Stimulated activated CD4-positive, alpha-beta T cell treated with anti-CD3 and anti-CD28 coated beads, Interleukin-15, amount 100 ng/mL, for 1 hour (primary cell): ENCODE measurements at regions not wholly inside any gene's neighbourhood (a gene's known extent, or its start where the extent isn't known, plus 50 kb on each side); places are given as distances from the start of the nearest gene placed in this dataset.

Experiments used
- DNase-seq, 2 donors: peaks; one replicate each; pipeline ENCODE4 v3.0.0-alpha.2; 2020; ENCODE audit warnings: low read depth in 1 of 2, low spot score in 1 of 2

DNA sequence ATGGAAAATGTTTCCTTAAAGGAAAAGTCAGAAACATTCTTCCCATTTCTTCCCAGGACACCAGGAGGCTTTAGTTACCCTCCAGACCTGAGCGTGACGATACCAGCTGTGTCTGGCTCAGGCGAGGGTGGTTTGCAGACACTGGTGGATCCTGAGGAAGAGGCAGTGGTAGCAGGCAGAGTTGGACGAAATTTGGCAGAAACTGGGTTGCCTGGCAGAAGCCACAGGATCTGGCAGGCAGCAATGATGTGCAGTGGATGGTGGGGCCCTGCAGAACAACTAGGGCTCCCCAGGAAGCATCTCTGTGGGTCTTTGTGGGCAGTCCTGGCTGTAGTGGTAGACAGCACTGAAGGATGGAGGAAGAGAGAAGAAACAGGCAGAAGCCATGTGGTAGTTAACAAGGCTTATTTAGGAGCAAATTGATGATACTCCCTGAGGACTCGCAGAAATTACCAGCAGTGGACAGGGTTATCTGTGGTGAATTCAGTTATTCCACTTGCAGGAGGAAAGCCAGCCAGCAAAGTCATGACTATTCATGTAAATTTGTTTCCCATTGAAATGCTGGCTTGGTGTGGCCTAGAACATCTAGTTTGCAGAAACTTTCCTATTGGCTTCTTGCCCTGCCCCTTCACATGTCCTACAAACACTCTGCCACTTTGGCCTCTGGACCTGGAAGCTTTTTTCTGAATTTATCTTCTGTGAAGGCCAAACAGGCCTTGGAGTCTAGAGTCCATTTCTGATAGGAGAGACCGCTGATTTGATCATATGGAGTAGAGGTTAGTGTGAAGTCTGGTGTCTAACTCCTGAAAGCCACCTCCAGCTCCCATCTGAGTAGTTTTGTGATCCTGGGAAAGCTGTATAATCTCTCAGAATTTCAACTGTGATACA, 212.0 kb downstream of the DMRT2 start:
- no peak for DNase-seq

DNA sequence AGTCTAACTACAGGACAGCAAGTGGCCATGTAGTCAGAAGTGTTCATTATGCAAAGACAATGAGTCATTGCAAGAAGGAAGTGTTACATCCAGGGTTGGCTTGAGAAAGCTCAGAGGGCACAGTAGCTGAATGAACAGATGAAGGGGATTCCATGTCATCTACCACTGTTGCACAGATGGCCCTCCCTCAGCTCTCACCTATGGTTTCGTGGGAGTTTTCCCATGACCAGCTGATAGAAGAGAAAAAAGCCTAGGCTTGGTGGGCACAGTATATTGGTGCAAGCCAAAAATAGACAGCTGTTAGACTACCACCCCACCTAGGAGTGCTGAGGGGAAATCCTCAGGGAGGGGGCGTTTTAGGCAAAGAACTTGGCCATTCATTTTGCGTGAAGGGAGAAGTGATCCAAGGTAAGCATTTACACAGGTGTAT, 217.0 kb downstream of the DMRT2 start:
- no peak for DNase-seq

DNA sequence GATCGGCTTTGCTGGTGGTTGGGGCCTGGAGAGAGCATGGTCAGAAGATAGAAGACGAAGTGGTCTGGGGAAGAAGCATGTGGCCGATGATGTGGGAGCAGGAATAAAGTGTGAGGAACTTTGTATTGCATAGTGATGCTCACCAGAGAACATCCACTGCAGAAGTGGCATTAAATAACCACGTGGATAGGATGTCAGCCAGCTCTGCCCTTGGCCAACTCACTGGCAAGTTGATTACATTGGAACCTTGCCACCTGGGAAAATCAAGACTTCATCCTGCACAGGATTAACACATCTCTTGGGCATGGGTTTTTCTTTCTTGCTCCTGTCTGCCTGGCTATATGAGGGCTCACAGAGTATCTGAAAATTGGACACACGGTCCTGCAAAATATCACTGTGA, 217.4 kb downstream of the DMRT2 start:
- no peak for DNase-seq

DNA sequence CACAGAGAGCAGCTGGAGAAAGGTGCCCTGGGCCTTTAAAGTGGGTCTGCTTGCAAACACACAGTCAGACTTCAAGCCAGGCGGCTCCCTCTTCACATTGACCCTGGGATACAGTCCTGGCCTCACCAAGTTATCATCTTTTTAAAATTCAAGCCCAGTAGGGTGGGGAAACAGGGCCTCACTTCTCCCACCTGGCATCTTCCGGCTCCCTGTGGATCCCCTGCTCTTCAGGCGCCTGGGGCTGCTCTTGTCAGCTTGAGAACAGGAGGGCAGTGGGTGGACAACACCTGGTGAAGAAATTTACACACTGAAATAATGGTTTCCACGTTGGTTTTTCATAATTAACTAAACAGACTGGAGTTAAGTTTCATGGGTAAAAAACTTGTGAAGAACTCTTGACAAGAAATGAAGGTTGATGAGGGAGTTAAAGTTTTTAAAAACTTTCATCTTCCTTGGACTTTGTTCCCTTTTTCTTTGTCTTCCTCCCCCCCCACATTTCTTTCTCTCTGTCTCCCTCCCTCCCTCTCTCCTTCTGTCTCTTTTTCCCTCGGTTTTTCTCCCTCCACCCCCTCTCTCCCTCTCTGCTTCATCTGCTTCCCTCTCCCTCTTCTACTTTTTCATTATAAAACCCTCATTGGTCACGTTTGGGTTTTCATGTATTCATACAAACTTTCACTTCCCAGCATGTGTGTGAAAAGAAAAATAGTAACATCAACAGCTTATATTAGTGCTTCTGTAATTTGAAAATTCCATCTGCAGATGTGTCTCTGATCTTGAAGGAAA, 219.6 kb downstream of the DMRT2 start:
- no peak for DNase-seq

DNA sequence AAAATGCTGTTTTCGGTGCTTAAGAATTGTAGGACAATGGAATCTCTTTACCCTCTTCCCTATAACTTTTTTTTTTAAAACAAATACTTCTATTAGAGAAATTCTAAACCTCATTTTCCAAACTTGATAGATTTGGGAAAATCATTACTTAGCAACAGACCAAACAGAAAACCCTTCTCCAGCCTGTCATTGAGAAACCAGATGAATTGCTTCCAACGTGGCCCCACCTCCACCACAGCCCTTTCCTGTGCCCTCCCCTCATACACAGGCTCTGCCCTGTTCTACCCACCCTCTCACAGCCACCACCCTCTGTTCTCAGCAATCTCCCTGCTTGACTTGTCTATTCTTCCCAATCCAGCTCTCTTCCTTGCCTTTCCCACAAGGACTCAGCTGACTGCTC, 221.2 kb downstream of the DMRT2 start:
- no peak for DNase-seq

DNA sequence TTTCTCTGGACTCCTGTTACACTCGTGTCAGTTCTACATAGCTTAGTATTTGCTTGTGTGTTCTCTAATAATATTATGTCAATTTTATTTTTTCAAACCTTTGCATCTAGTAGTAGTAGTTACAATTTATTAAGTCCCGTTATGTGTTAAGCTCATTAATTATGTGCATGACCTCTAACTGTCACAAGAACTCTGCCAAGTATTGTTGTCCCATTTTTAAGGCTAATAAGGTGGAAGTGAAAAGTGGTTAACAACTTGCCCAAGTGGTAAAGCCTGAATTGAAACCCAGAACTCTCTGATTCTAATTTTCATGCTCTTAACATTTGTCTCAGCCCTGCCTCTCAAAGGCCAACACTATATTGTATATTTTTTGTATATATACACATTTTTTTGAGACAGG, 221.6 kb downstream of the DMRT2 start:
- no peak for DNase-seq

DNA sequence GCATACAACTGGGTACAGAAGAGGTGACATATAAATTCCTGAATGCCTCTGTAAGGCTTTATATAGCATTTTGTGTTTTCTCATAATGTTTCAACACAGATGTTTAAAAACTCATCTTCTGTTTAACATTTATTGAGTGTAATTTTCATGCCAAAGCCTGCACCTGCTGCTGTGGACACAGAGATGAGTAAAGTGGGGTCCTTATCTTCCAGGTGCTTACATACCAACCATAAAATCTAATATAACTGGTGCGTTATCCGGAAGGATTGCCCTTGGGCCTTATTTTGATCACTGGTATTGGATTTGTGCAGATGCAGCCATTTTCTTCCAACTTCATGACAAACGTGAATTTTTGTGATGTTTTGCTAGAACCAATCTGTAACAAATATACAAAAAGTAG, 222.3 kb downstream of the DMRT2 start:
- DNase-seq, result no peak

DNA sequence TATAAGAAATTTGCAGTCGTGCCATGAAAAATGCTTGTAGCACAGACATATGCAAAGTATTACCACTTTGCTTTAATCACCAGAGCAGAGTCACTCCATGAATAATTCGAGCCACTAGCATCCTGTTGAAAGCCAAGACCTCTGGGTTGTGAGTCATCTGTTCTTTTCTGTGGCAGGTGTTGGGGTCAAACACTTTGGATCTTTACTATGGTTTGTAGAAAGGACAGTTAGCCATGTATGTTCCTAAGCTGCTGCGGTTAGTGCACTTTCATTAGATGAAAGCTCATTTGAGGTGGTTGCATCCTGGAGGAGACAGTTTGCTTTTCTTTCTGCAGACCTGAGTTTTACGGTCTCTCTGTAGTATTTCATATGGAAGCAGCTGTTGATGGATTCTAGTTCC, 223.7 kb downstream of the DMRT2 start:
- DNase-seq, result no peak

DNA sequence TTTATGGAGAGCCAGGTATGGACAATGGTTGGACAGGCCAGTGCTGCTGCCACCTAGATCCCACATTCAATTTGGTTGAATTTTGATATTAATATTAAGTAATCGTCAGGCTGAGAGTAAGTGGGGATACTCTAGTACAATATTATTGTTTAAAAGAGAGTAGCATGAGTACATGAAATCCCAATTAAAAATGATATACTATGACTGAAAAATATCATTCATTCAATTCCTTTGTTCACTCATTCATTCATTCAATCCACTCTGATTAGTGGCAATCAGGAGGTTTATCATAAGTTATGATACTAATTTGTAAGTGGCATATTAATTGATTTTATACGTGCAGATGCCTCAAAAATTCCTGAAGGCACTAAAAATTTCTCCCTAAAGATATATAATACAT, 224.2 kb downstream of the DMRT2 start:
- DNase-seq, result no peak

DNA sequence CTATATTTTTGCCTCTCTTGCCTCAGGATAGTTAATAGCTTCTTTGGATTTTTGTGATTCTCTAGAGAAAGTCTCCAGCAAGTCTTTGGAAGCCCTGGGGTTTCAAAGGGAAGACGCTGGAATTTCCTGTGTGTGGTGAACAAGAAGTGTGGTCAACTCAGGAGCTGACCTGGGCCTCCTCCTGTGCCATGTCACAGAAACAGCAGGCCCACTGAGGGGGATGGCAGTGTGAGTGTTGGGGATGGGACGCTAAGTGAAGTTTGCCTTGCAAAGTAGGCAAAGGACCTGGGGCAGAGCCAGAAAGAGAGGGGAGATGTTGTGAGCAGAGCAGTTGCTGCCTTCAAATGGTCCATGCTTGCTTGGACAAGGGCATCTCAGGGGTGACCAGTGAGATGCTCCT, 226.3 kb downstream of the DMRT2 start:
- DNase-seq, result no peak

DNA sequence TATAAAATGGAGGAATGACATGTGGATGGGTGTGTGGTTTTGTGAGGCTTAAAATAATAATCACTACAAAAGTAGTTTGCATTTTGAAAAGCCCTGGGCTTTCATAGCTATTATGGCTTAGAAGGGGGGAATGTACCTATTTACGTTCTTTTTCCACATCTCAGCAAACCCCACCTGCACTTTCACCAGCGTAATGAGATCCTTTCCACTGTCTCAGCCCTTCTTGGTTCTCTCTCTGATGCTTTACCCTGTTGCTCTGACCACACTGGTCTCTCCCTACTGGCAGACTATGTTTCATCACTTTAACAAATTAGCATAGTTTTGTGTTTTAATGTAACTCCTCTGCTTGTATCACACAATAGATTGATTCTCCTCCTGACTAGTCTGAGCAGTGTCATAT, 234.6 kb downstream of the DMRT2 start:
- DNase-seq, result no peak

DNA sequence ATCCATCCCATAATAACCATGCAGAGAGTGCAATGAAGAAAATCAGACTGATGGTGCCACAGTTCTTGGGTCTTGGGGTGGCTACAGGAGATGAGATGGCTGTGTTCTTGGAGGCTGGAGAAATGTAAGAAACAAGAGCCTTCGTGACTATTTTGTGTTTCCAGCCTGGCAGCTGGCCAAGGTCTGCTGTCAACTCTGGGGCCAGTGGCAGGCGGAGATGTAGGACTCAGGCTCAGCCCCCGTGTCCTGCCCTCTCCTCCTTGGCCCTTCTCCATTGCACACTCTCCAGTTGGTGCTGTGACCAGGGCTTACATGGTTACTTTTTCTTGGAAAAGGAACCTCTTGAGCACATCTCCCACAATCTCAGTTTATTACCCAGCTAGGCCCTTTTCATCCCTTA, 235.4 kb downstream of the DMRT2 start:
- no peak for DNase-seq

DNA sequence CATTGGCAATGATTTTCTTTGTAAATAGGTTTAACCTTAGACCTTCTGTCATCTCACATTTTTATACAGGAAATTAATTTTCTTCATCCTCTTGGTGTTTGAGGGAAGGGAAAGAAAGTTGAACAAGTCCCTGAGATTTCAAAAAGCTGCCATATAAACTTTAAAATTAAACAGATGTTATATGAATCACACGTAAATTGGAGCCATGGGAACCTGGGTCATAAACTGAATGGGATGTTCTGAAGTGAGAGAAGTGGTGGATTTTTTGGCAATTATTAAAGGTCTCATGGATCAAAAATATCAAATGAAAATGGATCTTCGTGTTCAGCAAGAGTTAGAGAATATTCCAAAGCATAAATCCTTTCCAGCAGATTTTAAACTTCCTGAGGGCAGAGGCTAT, 242.2 kb downstream of the DMRT2 start:
- no peak for DNase-seq

DNA sequence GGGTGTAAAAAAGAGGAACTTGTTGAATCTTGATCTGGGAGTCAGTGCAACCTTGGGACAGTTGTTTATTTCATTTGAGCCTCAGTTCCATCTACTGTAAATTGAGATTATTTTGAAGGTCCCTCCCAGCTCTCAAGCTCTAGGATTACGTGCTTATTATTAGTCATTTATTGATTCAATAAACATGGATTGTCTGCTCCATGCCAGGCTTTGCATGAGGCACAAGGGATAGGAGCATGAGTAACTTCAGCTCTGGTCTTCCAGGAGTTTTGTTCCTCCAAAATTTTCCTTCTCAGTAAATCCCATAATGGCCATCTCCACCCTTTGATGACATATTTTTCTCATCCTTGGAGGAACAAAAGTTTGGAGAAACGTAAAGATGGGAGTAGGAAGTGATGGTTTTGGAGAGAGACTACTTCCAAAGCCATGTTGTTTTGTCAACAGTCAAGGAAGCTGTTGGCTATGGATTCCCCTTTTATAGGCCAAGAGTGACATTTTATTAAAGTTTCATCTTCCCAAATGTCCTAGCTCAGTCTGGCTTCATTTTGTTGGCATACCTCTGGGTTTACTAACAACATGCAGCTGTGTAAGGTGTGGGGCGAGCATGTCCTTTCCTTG, 244.6 kb downstream of the DMRT2 start:
- DNase-seq, result no peak

DNA sequence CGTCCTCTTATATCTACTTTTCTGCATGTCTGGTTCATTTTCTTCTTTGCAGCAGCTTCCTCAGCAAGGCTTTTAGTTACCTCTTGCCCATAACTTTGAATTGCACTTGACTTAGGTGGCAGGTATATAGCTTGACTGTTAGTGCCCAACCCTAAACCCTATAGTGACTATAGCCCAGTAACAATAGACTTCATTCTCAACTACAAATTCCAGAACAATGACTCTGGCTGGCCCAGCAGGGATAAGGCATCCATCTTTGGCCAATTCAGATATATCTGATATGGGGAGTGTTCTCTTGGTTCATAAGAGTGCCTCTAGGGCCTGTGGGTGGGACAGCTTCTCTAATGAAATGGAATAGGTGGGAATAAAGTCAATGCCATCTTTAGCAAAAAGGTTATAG, 246.2 kb downstream of the DMRT2 start:
- no peak for DNase-seq

DNA sequence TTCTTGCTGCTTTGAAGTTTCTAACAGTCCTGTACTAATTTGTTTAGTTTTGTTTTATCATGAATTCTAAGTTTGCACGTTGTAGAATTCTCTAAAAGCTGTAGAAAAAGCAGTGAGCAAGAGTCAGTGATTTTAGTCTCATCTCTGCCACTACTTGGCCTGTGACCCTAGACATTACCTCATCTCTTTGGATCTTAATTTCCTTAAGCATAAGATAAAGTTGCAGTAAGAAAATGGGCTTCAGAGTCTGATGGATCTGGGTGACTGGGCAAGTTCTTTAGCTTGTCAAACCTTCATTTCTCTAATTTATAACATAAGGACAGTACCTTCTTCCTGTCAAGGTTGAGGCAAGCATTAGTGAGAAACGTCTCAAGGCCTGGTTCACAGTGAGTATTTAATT, 247.9 kb downstream of the DMRT2 start:
- no peak for DNase-seq

DNA sequence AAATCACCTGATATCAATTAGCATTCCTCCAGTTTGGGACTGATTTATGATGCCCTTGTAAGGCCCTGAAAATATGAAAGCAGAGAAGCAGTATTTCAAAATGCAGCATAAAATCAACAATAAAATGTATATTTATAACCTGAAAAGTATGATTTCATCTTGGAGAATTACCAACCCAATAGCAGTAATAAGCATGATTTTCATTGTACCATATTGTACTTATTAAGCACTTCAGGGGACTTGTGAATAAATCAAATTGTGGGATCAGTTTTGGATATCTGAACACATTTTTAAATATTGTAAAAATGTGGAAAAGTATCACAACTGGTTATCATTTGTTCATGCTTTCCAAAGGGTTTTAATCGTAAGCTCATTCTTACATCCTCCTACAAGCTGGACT, 250.8 kb downstream of the DMRT2 start:
- no peak for DNase-seq

DNA sequence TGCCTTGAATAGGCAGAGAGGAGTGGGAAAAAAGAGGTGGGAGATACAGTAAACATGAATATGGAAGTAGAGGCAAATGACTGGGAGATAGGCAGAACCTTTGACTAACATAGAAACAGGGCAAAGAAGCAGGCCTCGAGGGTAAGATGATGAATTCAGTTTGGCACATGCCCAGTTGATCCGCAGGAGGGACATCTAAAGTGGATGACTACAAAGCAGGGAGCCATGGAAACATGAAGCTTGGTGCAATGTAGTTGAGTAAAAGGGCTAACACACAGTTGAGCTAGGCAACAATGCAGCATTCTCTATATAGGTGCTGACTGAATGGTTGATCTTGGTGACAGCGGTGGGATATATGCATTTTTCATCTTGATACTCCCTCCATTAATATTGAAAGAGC, 253.8 kb downstream of the DMRT2 start:
- DNase-seq, result no peak

DNA sequence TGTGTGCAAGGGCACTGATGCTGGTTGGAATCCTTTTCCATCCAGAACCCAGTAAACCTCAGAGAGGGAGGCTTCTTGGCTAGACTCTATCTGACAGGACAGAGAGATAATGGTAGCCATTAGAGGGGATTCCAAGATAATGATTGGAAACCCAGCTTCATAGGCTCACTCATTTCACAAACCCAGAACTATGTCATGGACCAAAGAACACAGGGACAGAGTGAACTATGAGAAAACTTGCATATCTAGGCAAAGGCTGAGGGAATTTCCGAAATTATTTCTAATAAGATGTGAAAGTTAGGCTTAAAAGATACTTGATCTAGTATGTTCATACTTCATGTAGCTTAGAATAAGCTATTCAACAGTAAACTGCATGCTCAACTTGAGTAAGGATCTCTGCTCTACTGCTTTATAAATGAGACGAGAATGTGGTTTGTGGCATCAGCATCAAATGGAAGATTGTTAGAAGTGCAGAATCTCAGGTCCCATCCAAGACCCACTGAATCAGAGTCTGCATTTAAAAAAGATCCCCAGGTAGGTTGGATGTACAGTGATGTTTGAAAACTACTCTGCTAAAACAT, 261.4 kb downstream of the DMRT2 start:
- no peak for DNase-seq

DNA sequence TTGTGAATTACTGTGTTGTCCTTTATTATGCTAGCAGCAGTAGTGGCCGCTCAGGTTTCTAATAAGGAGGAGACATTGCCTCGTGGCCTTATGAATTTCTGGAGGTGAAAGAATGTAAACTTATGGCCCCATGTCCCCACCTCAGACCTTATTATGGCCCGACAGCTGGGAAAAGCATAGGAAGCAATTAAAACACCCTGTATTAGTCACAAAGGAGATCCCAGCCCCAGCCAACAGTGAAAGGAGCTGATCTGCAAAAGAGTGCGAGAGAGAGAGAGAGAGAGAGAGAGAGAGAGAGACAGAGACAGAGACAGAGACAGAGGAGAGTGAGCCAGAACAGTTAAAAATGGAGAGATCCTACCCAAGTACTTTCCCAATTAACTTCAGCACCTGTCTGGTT, 269.3 kb downstream of the DMRT2 start:
- no peak for DNase-seq

DNA sequence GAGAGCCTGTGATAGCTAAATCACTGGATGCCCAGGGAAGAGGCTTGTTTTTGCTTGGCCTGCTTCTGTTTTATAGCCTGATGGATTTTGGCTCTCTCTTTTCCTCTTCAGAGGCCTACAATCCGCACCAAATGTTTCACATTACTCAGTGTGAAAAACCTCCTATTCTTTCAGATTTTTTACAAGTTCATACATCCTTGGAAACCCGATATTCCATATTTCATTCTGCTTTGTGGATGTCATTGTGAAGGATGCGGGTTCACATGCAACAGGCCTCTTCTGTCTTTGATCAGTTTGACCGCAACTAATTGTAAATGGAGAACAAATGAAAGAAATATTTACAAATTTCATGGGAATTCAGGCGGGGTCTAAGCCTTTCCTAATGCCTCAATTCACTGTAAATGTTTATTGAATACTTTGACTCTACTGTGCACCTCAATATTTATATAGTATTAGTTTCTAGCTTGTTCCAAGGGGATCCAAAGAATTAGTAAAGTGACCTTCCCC, 269.9 kb downstream of the DMRT2 start:
- DNase-seq, result no peak
